SK-MEL-5 (cell line): ENCODE measurements at regions not wholly inside any gene's neighbourhood (a gene's known extent, or its start where the extent isn't known, plus 50 kb on each side); places are given as distances from the start of the nearest gene placed in this dataset.
"Not testable (repeated sequence)": the region's sequence is repeated elsewhere in the genome, so short reads cannot be mapped to it uniquely, and the experiment has no call there.

Experiments
- DNase-seq: peaks from one replicate; pipeline ENCODE4 v3.0.0-alpha.2; 2016; ENCODE audit warnings: low read depth, low spot score
- in situ Hi-C: cut with HindIII; loops from 2 replicates; pipeline ENCODE4 v1.10.0; 2016; ENCODE audit warnings: low sequenced_read_pairs, high pct_unique_total_duplicates, low pct_unique_long_range_greater_than_20kb

DNA sequence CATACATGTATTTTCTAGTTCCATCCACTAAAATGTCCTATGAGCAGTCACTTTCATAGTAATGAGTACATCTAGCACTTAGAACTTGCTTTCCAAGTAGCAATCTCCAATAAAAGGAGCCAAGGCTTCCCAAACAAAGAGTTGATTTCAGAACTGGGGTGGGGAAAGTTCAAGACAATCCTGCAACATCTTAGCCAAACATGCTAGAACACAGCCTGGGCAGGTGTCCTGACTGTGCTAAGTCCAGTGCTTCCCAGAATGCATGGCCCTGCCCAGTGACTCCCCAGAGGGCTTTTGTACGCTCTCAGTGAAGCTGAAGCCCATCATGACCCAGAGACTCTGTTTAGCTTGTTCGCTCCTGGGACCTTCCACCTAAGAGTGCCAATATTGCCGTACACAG is 106.7 kb upstream of the UBAC2 start:
- no peak for DNase-seq
- in situ Hi-C loops: no loop called here

GRCh38 chr13:99101831-99102230 is 98.8 kb upstream of the UBAC2 start:
- in situ Hi-C loops: not testable (repeated sequence)

DNA sequence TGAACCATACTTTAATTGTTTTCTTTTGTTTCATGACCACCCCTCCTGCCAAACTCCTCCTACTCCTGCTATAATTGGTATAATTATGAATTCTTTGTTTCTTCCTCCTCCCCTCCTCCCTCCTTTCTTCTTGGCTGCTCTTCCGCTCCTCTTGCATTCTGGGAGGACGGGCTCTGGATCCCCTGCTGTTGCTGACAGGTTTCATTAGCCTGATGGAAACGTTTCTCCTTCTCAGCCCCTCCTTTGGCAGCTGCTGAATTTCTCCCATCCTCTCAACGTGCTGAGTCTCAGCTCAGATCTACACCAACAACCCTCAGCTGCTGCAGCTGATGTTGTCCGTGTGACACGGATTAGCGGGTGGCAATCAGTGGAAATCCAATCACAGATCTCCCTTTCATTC is 97.1 kb upstream of the UBAC2 start:
- no peak for DNase-seq
- in situ Hi-C loops: no loop called here

More at GRCh38 chr13:99101831-99102230, 98.8 kb upstream of the UBAC2 start:
- peak; percentile 17 for DNase-seq

DNA sequence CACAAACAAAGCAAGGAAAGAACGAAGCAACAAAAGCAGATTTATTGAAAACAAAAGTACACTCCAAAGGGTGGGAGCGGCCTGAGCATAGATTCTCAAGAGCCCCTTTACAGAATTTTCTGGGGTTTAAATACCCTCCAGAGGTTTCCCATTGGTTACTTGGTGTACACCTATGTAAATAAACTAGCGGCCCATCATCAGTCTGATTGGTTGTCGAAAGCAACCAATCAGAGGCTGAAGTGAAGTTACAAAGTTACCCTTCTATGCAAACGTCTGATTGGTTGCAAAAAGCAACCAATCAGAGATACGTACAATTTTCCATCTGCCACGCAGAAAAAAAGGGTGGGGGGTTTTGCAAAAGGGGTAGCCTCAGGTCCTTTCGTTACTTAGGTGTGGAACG is 96.3 kb upstream of the UBAC2 start:
- in situ Hi-C loops: no loop called here
- DNase-seq: peak; percentile 29

DNA sequence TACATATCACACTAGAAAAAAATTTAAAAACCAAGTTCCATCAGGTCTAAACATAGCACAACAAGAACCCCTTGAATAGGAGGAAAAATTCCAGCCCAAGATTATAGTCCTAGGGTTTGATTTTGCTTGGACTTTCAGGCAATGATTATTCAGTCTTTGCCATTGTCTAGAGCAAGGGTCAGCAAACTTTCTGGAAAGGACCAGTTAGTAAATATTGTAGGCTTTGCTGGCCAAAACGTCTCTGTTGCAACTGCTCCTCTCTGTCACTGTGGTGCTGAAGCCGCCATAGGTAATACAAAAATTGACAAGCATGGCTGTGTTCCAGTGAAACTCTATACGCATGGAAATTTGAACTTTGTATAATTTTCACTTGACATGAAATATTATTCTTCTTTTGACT is 95.5 kb upstream of the UBAC2 start:
- no peak for DNase-seq
- in situ Hi-C loops: no loop called here

DNA sequence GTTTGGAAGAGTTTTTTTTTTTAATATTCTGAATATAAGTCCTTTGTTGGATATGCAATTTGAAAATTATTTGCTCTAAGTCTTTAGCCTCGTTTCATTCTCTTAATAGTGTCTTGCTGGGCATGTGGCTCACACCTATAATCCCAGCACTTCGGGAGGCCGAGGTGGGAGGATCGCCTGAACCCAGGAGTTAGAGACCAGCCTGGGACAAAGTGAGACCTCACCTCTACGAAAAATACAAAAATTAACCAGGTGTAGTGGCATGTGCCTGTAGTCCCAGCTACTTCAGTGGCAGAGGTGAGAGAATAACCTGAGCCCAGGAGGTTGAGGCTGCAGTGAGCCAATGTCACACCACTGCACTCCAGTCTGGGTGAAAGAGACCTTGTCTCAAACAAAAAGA is 87.3 kb upstream of the UBAC2 start:
- DNase-seq: no peak
- in situ Hi-C loops: no loop called here

DNA sequence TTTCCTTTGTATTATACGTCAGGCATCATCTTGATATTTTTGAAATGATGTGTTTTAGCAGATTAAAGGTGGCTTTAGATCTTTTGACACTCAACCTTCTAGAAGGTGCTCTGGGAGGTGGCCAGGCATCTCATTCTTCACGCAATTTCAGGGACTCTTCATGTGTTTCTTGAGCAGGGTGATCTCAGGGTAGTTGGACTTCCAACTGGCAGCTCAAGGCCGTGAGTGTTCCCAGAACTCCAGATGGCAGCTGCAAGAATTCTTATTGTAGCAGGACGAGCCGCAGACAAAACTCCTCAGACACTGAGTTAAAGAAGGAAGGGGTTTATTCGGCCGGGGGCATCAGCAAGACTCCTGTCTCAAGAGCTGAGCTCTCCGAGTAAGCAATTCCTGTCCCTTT is 82.5 kb upstream of the UBAC2 start:
- in situ Hi-C loops: no loop called here
- DNase-seq: no peak

- no peak for DNase-seq
Measured at GRCh38 chr13:99119656-99120055, 81.0 kb upstream of the UBAC2 start.

DNA sequence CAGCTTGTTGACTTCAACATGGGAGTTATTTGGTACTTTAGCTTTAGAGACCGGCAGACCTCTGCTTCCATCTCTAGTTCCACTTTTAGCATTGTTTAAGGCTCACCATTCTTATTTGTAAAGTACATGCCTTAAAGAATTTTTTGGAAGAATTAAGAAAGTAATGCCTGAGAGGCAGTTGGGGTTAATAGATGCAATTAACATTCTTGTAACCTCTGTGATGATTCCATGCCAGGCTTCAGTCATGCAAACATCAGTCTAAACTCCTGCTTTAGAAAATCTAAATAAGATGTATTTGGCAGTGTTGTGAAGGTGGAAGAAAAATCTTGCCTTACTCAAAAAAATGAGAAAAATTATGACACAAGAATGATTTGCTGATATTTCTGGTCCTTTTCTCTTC is 79.9 kb upstream of the UBAC2 start:
- in situ Hi-C loops: no loop called here
- no peak for DNase-seq

More at GRCh38 chr13:99119656-99120055, 81.0 kb upstream of the UBAC2 start:
- in situ Hi-C loops: no loop called here

DNA sequence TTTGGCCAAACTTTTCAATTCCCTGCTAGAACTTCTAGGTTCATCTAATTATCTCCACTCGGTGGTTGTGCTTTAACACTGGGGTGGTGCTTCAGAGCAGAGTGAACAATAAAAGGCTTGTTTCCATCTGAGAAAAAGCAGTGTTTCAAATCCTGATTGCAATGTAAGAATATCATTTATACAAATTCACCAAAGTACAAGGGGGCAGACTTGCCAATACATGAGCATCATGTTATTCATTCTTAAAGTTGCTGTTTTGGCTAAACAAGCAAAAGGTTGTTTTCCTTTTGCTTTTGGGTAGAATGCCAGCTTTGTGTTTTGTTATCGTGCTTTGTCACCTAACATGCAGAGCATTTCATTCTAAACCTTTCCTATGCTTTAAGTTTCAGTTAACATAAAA is 78.5 kb upstream of the UBAC2 start:
- in situ Hi-C loops: no loop called here
- peak; percentile 43 for DNase-seq

DNA sequence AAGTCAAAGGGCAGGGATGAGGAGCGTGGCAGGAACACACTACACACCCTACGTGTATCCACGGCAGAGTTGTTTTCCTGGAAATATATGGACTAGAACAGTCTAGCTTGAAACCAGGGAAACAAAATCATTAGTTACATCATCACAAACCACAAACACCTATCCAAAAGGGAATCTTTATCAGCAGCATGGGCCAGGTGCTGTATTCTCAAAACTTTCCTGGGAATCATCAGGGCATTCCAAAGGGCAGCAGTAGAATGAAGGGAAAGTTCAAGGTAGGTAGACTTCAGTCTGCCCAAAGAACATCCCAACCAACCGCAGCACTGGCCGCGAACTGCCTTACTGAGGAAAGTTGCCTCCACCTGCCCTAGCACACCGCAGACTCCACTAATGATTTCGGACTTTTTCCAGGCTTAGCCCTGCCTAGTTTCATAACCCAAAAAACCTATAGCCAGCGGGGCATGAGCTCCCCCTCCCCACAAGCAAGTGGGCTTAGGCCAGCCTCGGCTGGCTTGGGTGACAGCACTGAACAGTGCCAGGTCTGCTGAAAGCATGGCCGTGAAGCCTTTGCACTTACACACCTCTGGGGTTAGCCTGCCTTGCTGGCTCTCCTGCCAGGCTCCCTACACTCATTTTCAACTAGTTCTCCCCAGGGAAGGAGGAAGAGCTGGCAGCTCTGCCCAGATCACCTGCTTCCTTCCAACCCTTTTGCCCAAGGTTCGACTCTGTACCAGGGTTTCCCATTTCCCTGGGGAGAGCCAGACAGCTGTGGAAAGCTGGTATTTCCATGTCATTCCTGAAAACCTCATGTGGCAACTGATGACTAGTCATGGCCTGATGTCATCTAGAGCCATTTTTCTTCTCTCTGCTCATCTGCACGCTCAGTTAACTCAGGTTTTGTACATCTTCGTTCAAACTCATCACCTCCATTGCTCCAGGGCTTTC is 77.3 kb upstream of the UBAC2 start:
- in situ Hi-C loops: no loop called here
- DNase-seq: no peak

DNA sequence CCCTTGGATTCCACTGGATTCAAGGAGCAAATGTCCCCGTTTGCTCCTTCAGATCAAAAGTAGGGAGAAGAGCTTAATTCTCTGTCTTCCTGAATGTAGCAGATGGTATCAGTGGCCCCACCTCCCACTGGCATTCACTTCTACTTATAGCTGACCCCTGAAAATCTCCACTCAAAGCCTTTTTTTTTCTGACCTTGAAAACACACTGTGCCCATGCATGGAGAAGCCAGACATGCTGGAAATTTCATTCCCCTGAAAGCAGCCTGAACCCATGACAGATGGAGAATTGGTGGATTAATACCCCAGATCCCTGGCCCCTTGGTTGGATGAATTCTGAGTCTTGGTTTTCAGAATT is 76.6 kb upstream of the UBAC2 start:
- DNase-seq: no peak
- in situ Hi-C loops: no loop called here

- DNase-seq: no peak
- in situ Hi-C loops: no loop called here
Measured at GRCh38 chr13:99124794-99125316, 75.8 kb upstream of the UBAC2 start.

DNA sequence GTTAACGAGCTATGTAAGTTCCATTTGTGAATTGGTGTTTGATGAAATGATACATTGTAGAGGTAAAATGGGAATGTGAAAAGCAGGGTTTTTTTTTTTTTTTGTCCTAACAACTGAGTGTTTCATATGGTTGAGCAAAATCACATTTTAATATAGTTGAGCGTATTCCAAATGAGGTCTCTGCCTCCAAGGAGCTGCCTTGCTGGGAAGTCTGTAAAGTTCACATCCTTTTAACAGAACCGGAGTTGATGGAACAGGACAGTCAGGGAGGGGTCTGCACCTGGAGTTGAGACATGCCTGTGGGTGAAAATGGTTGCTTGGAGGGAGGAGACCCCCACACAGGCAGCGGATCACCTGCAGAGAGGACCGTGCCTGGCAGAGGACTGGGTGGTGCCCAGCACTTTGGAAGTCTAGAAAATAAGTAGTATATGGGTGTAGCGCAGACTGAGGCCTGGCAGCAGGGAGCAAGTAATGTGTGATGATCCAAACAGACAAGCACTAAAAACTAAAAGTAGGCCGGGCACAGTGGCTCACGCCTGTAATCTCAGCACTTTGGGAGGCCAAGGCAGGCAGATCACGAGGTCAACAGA is 75.2 kb upstream of the UBAC2 start:
- in situ Hi-C loops: no loop called here
- DNase-seq: no peak

- in situ Hi-C loops: no loop called here
- no peak for DNase-seq
Measured at GRCh38 chr13:99126821-99127220, 73.8 kb upstream of the UBAC2 start.

GRCh38 chr13:99129050-99129449 is 71.6 kb upstream of the UBAC2 start:
- DNase-seq: no peak
- in situ Hi-C loops: no loop called here

DNA sequence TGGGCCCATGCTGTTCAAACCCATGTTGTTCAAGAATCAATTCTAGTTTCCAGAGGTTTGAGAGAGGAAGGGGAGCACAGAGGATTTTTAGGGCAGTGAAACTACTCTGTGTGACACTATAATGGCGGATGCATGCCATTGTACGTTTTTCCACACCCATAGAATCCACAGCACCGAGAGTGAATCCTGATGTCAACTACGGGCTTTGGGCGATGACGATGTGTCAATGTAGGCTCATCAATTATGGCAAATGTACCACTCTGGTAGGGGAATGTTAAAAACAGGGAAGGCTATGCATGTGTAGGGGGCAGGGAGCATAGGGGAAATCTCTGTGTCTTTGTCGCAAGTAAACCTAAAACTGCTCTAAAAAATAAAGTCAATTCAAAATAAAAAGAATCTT is 70.7 kb upstream of the UBAC2 start:
- DNase-seq: no peak
- in situ Hi-C loops: no loop called here

DNA sequence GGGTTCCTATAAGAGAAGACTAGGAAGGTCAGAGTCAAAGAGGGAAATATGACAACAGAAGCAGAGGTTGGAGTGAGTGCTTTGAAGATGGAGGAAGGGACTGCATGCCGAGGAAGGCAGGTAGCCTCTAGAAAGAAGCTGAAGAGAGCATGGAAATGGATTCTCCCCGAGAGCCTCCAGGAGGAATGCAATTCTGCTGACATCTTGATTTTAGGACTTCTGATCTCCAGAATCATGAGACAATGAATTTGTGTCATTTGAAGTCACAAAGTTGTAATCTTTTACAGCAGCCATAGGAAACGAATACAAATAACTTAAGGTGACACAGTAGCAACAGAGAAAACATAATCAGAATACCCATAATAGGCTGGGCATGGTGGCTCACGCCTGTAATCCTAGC is 69.2 kb upstream of the UBAC2 start:
- no peak for DNase-seq
- in situ Hi-C loops: no loop called here

- no peak for DNase-seq
- in situ Hi-C loops: no loop called here
Measured at GRCh38 chr13:99132295-99132835, 68.3 kb upstream of the UBAC2 start.
